Activated CD4-positive, alpha-beta T cell treated with anti-CD3 and anti-CD28 coated beads, Interleukin-2, amount 50 U/mL, for 4 hours (primary cell): ENCODE measurements at regions not wholly inside any gene's neighbourhood (a gene's known extent, or its start where the extent isn't known, plus 50 kb on each side); places are given as distances from the start of the nearest gene placed in this dataset.

Experiments
- DNase-seq, 2 experiments: peaks; one replicate each; pipeline ENCODE4 v3.0.0-alpha.2; 2020

DNA sequence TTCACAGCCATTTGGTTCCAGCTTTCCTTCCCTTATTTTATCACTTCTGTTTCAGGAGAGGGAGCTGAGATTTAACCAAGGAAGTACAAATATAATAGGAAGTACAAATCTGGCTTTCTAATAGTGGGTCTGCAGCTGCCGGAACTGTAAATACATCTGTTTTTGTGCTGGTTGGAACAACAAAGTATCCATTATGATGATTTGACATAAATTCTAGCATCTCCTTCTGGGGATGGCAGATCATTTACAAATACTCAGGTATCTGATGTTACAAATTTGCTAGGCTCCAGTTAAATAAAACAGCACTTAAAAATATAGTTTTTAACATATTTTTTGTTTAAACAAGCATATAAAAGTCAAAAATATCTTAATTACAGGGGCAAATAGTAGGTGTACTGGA is 131.3 kb upstream of the SMIM21 start:
- DNase-seq: no peak

DNA sequence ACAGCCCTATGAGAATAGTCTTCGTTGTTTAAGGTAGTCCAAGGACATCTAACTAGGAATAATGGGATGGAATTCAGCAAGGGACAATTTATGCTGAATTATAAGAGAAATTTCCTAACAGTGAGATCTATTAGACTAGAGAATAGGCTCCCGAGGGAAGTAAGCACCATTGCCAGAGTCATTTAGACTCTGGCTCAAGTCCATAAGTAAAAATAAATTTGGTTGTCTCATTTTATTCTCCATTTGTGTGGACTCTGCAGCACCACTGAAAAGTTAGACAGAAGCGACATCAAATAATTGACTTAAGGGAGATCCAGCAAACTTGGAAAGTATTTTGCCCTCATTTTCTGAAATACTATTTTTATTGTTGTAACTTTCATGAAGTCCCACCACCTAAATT is 129.3 kb upstream of the SMIM21 start:
- no peak for DNase-seq

GRCh38 chr18:75554644-75555185 is 127.2 kb upstream of the SMIM21 start:
- DNase-seq: no peak

- no peak for DNase-seq
Measured at GRCh38 chr18:75554176-75554575, 126.7 kb upstream of the SMIM21 start.

GRCh38 chr18:75553021-75553420 is 125.5 kb upstream of the SMIM21 start:
- no peak for DNase-seq

- DNase-seq: no peak
Measured at GRCh38 chr18:75551071-75551470, 123.6 kb upstream of the SMIM21 start.

DNA sequence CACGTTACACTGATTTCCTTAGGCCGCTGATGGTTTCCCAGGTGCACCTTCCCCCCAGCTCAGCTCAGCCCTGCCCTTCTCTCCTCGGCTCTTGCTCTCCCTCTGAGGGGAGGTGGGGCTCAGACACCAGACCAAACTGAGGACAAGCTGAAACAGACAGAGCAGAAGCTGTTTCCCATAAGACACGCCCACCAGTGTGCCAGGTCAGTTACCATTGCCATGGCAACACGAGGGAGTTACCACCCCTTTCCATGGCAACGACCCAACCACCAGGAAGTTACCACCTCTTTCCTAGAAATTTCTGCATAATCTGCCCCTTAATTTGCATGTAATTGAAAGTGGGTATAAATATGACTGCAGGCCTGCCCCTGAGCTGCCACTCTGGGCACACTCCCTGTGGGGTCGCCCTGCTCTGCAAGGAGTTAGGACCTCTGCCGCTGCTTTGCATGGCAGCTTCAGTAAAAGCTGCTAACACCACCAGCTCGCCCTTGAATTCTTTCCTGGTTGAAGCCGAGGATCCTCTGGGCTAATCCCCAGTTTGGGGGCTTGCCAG is 120.9 kb upstream of the SMIM21 start:
- no peak for DNase-seq

GRCh38 chr18:75546964-75547363 is 119.5 kb upstream of the SMIM21 start:
- DNase-seq: no peak

DNA sequence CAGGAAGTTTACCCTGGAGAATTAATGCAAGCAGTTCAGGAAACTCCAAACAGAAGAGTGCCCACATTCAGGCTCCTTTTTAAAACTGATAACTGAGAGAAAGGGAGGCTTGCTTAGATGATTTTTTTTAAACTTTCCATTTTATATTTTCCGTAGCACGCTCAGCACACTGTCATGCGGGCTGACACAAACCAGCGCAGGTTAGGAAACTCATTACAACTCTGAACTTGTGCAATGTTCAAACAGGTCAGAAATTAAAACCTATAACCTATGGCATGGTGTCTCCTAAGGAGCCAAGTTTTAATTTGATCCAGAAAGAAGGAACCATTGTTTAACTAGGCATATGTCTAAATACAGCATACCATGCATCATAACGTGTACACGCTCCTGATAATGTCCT is 117.7 kb upstream of the SMIM21 start:
- no peak for DNase-seq

DNA sequence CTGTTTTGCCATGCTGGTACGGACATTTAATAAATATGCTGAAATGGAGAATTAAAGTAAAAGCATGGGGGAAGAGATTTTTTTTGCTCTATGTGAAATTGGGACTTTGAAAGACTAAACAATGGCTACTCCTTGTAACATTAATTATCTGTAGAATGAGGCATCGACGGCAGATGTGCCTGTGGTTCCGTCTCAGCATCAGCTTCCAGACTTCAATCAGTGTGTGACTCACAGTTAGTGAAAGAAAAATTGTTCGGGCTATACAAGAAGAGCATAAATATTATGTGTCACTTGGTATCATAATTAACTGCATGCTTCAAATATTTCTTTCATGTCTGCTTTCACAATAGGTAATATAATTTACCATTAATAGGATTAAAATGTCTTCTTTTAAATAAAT is 117.0 kb upstream of the SMIM21 start:
- no peak for DNase-seq

GRCh38 chr18:75544051-75544481 is 116.6 kb upstream of the SMIM21 start:
- no peak for DNase-seq

DNA sequence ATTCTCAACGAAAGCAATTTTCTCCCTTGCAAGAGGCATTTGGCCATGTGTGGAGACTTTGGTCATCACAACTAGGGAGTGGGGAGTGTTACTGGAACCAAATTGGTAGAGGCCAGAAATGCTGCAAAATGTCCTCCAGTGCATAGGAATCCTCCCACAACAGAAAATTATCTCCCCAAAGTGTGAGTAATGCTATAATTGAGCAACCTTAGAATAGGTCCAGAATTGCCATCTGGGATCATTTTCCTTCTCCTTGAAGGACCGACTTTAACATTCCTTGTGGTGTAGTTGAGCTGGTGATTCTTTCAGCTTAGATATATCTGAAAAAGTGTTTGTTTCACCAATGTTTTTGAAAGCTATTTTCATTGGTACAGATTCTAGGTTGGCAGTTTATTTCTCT is 111.2 kb upstream of the SMIM21 start:
- no peak for DNase-seq

GRCh38 chr18:75533950-75534349 is 106.4 kb upstream of the SMIM21 start:
- DNase-seq: no peak

- DNase-seq: no peak
Measured at GRCh38 chr18:75533209-75533608, 105.7 kb upstream of the SMIM21 start.

- DNase-seq: no peak
Measured at GRCh38 chr18:75531851-75532459, 104.5 kb upstream of the SMIM21 start.

DNA sequence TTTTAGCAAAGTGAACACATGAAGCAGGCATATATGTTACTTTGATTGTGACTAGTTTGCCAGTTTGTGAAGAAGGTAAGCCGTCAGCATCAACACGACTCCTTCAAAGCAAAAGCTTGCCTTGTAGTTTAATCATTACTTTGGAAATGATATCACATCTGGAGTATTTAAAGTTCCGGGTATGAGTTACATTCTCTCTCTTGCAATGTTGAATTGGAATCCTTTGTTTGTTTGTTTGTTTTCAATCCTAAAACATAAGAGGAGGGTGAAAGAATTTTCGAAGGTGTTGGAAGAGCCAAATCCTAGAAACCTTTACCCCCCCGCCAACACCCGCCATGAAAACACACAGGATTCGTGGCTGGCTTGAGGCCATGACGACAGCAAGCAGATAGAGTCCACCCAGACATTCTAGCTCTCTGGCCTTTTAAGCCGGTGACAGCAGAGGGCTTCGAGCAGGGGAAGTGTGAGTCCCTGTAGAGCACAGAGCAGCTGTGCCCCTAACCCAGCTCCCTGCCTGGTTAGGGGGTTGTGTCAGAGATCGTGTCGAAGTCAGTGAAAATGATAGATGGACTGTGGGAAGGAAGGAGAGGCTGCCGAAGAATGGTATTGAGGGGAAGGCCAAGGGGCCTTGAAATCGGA is 103.8 kb upstream of the SMIM21 start:
- DNase-seq: no peak

DNA sequence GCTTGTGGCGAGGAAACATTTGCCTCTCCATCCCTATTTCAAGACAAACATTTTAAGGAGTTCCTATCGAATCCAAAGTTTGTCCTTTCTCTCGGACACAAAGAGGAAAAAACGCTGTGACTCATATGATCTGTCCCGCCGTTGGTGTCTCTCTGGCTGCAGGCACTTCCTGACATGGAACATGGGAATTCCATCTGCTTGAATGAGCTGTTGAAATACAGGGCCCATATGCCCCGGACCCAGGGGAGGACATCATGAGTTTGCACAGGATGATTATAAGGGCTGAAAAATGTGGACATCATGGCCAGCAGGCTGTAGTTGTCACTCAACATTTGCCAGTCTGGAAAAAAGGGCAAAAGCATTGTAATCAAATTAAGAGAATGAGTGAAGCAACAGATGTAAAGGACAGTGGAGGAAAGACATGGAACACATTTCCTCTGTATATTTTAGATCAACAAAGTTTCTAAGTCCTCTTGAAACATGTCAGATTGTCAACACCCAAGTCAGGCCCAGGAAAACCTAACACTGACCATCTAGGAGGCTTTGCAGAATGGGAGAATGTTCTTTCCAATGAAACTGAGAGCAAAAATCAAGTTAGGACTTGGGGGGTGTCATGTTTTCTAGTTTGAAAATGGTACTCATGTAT is 103.2 kb upstream of the SMIM21 start:
- no peak for DNase-seq

- DNase-seq: no peak
Measured at GRCh38 chr18:75530118-75530517, 102.6 kb upstream of the SMIM21 start.

DNA sequence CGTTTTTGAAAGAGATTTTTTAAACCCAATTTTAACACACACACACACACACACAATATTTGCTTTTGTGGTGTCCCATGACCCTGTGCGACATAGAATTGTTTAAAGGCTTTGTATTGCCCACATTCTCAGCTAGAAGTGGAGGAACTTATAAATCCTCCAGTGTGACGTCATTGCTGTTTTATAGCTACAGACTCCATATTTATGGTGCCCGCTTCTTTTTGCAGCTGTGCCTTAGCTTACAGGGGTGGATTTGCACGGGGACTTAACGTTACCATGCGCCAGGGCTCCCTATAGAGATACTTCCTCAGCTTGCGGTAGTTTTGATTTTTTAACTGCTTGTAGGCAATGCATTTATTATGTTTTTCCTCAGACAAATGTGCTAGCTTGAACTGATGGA is 101.9 kb upstream of the SMIM21 start:
- DNase-seq: no peak

- no peak for DNase-seq
Measured at GRCh38 chr18:75527848-75528685, 100.6 kb upstream of the SMIM21 start.

DNA sequence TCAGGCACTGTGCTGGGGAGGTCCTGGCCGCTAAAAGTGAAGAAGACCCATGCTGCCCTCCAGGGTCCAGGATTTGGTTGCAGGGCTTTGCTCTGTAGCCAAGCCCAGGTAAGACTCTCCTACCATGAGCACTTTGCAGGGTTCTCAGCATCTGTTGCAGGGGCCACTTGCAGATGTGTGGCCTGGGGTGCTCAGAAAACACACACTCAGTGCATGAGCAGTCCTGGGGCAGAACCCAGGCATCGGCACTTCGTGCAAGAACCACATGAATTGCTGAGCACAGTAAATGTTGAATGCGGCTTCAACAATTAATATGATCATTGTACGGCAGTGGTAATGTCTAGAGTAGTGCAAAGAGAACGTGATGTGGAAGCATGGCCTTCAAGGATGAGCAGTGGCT is 98.5 kb upstream of the SMIM21 start:
- DNase-seq: no peak

- DNase-seq: no peak
Measured at GRCh38 chr18:75525331-75525730, 97.8 kb upstream of the SMIM21 start.

DNA sequence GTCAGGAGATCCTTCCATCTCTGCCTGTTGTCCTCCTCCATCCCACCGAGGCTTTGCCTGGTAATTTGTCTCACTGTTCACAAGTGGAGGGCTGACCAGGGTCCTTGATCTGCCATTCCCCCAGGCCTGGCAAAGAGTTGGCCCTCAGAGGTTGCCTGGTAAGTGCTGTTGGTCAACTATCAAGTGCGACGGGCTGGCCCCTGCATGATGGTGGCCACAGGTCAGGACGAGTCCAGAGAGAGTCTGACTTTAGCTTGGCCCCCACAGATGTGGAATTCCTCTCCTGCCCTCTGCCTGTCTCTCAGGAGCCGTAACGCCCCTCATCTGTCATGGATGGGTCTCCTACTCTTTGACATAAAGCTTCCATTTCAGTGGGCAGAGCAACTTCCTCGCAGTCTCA is 97.3 kb upstream of the SMIM21 start:
- no peak for DNase-seq
